GM19467 (cell line): ENCODE measurements at regions not wholly inside any gene's neighbourhood (a gene's known extent, or its start where the extent isn't known, plus 50 kb on each side); places are given as distances from the start of the nearest gene placed in this dataset.

Source experiments
- ATAC-seq: cut with Tn5 transposase; IDR thresholded peaks from one replicate; pipeline ENCODE4 v1.9.1; 2021; ENCODE audit warnings: mild to moderate bottlenecking, moderate library complexity; ENCODE audit not compliant: unreplicated experiment

GRCh38 chr4:63644396-63644795 is 764.9 kb downstream of the TECRL start:
- ATAC-seq, result no peak

- ATAC-seq, result no peak
Observed at GRCh38 chr4:63637270-63637669, 772.0 kb downstream of the TECRL start.

GRCh38 chr4:63632858-63633257 is 776.4 kb downstream of the TECRL start:
- no peak for ATAC-seq

- no peak for ATAC-seq
Observed at GRCh38 chr4:63620271-63620670, 789.0 kb downstream of the TECRL start.

GRCh38 chr4:63619771-63620170 is 789.5 kb downstream of the TECRL start:
- ATAC-seq, result no peak

GRCh38 chr4:63618883-63619718 is 790.1 kb downstream of the TECRL start:
- ATAC-seq, result no peak

GRCh38 chr4:63607169-63607872 is 801.9 kb downstream of the TECRL start:
- ATAC-seq, result no peak

- no peak for ATAC-seq
Observed at GRCh38 chr4:63589796-63590195, 819.5 kb downstream of the TECRL start.

GRCh38 chr4:63583561-63583960 is 825.7 kb downstream of the TECRL start:
- no peak for ATAC-seq

- ATAC-seq, result no peak
Observed at GRCh38 chr4:63583007-63583406, 826.2 kb downstream of the TECRL start.

- ATAC-seq, result no peak
Observed at GRCh38 chr4:63580796-63581475, 828.3 kb downstream of the TECRL start.

GRCh38 chr4:63578383-63578782 is 830.9 kb downstream of the TECRL start:
- ATAC-seq, result no peak

- no peak for ATAC-seq
Observed at GRCh38 chr4:63566658-63567057, 842.6 kb downstream of the TECRL start.

GRCh38 chr4:63563288-63564014 is 845.8 kb downstream of the TECRL start:
- ATAC-seq, result no peak

GRCh38 chr4:63558709-63559108 is 850.5 kb downstream of the TECRL start:
- no peak for ATAC-seq

- no peak for ATAC-seq
Observed at GRCh38 chr4:63556332-63556731, 852.9 kb downstream of the TECRL start.

GRCh38 chr4:63553123-63553522 is 856.1 kb downstream of the TECRL start:
- ATAC-seq, result no peak

GRCh38 chr4:63541828-63542227 is 867.4 kb downstream of the TECRL start:
- ATAC-seq, result no peak

- ATAC-seq, result no peak
Observed at GRCh38 chr4:63529581-63530337, 879.5 kb downstream of the TECRL start.

GRCh38 chr4:63528256-63528991 is 880.8 kb downstream of the TECRL start:
- ATAC-seq, result no peak
